ENCODE measurements at regions not wholly inside any gene's neighbourhood (a gene's known extent, or its start where the extent isn't known, plus 50 kb on each side); places are given as distances from the start of the nearest gene placed in this dataset.

DNA sequence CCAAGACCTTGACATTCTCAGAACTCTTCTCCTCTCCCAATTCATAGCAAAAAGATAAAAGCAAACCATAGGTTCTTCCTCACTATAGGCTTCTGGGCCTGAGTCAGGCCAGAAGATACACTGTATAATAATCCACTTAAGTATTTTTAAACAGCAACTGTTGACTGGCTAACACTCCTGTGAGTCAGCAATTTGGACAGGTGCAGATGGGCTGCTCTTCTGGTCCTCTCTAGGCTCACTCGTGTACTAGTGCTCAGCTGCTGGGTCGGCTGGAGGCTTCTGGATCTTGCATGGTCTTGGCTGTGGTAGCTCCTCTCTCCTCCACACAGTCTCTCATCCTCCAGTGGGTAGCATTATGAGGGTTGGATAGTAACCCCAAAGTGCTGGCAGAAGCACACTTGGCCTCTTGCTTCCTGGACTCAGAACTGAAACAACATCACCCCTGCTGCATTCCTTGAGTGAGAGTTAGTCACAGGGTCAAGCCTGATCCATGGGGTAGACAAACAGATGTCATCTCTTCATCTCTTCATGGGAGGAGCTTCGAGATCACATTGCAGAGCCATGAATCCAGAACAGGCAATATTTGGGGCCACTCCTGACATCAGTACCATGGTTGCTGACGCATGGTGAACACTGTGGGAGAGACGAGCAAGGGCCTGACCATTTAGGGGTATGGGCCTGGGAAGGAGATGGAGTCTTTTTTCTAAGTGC is 86.9 kb downstream of the C6orf118 start:
- dilution Hi-C loops (cut with MboI; ENCODE audit: extremely low pct_ligation_motif_present, low sequenced_read_pairs) = no loop called here
- H3K9me1 ChIP-seq (ENCODE audit: control insufficient read depth, extremely low read depth, insufficient read depth, low read length) = no peaks in the 10 kb centered on the region
- H3K27me3 ChIP-seq (ENCODE audit: control insufficient read depth, extremely low read depth, insufficient read depth, low read length) = no peaks in the 10 kb centered on the region
- H3K4me3 ChIP-seq (ENCODE audit: control insufficient read depth in 2 of 3, extremely low read depth in 1 of 3, insufficient read depth in 2 of 3, low read depth in 1 of 3, low read length in 3 of 3) = no peak overlapping the region
- no peaks in the 10 kb centered on the region for H3K4me1 ChIP-seq (ENCODE audit: control insufficient read depth, extremely low read depth, insufficient read depth, low read length)
- no peaks in the 10 kb centered on the region for H3K36me3 ChIP-seq (ENCODE audit: control insufficient read depth in 2 of 2, extremely low read depth in 1 of 2, insufficient read depth in 2 of 2, low read length in 2 of 2)
- no peak for TF ChIP-seq EZH2 (IDR thresholded peaks at IDR 0.05; ENCODE audit: low read length)
- TF ChIP-seq, protein P1, sequence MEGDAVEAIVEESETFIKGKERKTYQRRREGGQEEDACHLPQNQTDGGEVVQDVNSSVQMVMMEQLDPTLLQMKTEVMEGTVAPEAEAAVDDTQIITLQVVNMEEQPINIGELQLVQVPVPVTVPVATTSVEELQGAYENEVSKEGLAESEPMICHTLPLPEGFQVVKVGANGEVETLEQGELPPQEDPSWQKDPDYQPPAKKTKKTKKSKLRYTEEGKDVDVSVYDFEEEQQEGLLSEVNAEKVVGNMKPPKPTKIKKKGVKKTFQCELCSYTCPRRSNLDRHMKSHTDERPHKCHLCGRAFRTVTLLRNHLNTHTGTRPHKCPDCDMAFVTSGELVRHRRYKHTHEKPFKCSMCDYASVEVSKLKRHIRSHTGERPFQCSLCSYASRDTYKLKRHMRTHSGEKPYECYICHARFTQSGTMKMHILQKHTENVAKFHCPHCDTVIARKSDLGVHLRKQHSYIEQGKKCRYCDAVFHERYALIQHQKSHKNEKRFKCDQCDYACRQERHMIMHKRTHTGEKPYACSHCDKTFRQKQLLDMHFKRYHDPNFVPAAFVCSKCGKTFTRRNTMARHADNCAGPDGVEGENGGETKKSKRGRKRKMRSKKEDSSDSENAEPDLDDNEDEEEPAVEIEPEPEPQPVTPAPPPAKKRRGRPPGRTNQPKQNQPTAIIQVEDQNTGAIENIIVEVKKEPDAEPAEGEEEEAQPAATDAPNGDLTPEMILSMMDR (optimal IDR thresholded peaks at IDR 0.05 in 1 of 3, IDR thresholded peaks at IDR 0.05 in 1 of 3, conservative IDR thresholded peaks at IDR 0.05 in 1 of 3; ENCODE audit: extremely low read depth in 1 of 3, insufficient read depth in 2 of 3, low read length in 3 of 3) = no peak
- H2AFZ ChIP-seq (ENCODE audit: control insufficient read depth, low read length) = no peak overlapping the region
- no peak overlapping the region for H3K27ac ChIP-seq (ENCODE audit: control insufficient read depth, insufficient read depth, low read length)
- no peak for FAIRE-seq
- no peak for DNase-seq (ENCODE audit: low read depth, low spot score)
- no peak overlapping the region for H3K4me2 ChIP-seq (ENCODE audit: control insufficient read depth, extremely low read depth, insufficient read depth, low read depth, low read length)
- H3K79me2 ChIP-seq (ENCODE audit: control insufficient read depth, insufficient read depth, low read length) = no peaks in the 10 kb centered on the region
- no peaks in the 10 kb centered on the region for H4K20me1 ChIP-seq (ENCODE audit: control insufficient read depth, extremely low read depth, insufficient read depth, low read length)
- H3K9me3 ChIP-seq (ENCODE audit: control insufficient read depth, low read depth, low read length) = peaks cover 5% of the 10 kb centered on the region
- H3K9ac ChIP-seq (ENCODE audit: control insufficient read depth, extremely low read depth, insufficient read depth, low read length) = no peak overlapping the region

DNA sequence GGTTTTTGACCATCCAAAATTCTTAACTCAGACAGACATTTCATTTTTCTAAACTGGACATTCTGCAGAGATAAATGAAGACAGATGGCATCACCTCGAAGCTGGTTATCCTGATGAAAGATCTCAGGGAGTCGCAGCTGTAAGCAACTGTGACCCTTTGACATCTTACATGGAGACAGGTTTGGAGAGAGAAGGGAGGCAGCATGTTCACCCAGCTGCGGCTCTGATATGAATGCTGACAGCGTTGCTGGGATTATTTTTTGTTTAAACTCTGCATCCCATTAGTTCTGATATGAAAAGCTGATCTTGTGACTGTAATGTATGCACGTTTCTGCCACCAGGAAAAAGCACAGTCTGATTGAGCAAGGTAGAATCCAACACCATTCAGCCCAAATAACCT is 89.4 kb downstream of the C6orf118 start:
- no peaks in the 10 kb centered on the region for H3K9me1 ChIP-seq (ENCODE audit: control insufficient read depth, extremely low read depth, insufficient read depth, low read length)
- no peak overlapping the region for H3K9ac ChIP-seq (ENCODE audit: control insufficient read depth, extremely low read depth, insufficient read depth, low read length)
- H3K4me2 ChIP-seq (ENCODE audit: control insufficient read depth, extremely low read depth, insufficient read depth, low read depth, low read length) = no peak overlapping the region
- no peak for DNase-seq (ENCODE audit: low read depth, low spot score)
- TF ChIP-seq, protein P1 (optimal IDR thresholded peaks at IDR 0.05 in 1 of 3, IDR thresholded peaks at IDR 0.05 in 1 of 3, conservative IDR thresholded peaks at IDR 0.05 in 1 of 3; ENCODE audit: extremely low read depth in 1 of 3, insufficient read depth in 2 of 3, low read length in 3 of 3) = no peak
- no peak for TF ChIP-seq EZH2 (IDR thresholded peaks at IDR 0.05; ENCODE audit: low read length)
- H3K36me3 ChIP-seq (ENCODE audit: control insufficient read depth in 2 of 2, extremely low read depth in 1 of 2, insufficient read depth in 2 of 2, low read length in 2 of 2) = no peaks in the 10 kb centered on the region
- no peak overlapping the region for H2AFZ ChIP-seq (ENCODE audit: control insufficient read depth, low read length)
- no peaks in the 10 kb centered on the region for H3K27me3 ChIP-seq (ENCODE audit: control insufficient read depth, extremely low read depth, insufficient read depth, low read length)
- H4K20me1 ChIP-seq (ENCODE audit: control insufficient read depth, extremely low read depth, insufficient read depth, low read length) = no peaks in the 10 kb centered on the region
- FAIRE-seq = no peak
- peaks cover 2% of the 10 kb centered on the region for H3K9me3 ChIP-seq (ENCODE audit: control insufficient read depth, low read depth, low read length)
- no peaks in the 10 kb centered on the region for H3K79me2 ChIP-seq (ENCODE audit: control insufficient read depth, insufficient read depth, low read length)
- no peaks in the 10 kb centered on the region for H3K4me1 ChIP-seq (ENCODE audit: control insufficient read depth, extremely low read depth, insufficient read depth, low read length)
- dilution Hi-C loops (cut with MboI; ENCODE audit: extremely low pct_ligation_motif_present, low sequenced_read_pairs) = no loop called here
- no peak overlapping the region for H3K27ac ChIP-seq (ENCODE audit: control insufficient read depth, insufficient read depth, low read length)
- no peak overlapping the region for H3K4me3 ChIP-seq (ENCODE audit: control insufficient read depth in 2 of 3, extremely low read depth in 1 of 3, insufficient read depth in 2 of 3, low read depth in 1 of 3, low read length in 3 of 3)

Data from keratinocyte (primary cell).